ENCODE measurements at regions not wholly inside any gene's neighbourhood (a gene's known extent, or its start where the extent isn't known, plus 50 kb on each side); places are given as distances from the start of the nearest gene placed in this dataset.
"Not testable (repeated sequence)": the region's sequence is repeated elsewhere in the genome, so short reads cannot be mapped to it uniquely, and the experiment has no call there.

DNA sequence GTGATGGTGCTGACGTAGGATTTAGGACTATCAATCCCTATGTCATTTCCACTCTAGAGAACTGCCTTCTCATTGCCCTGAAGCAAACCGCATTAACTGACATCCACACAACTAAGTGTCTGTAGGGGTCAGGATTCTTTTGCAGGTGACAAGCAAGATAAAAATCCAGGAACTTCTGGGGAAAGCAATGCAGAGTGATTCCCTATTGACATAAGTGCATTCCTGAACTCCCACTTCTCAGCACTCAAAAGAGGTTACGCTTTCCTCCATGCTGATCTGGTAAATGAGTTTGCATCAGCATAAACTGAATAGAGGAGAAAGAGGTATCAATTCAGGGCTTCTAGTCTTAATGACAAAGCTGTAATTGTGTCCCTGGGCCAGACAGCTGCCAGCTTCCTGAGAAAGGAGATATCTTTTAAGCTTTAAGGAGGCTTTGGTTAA lies 224.6 kb upstream of the ISX start:
- ATAC-seq (ENCODE audit: low read depth), result no peak
- no peaks in the 10 kb centered on the region for H3K27me3 Mint-ChIP-seq
- DNase-seq, result no peak
- intact Hi-C loops (cut with micrococcal nuclease), result no loop called here
- H3K9me3 Mint-ChIP-seq, result peaks cover 2% of the 10 kb centered on the region
- no peak overlapping the region for H3K4me3 Mint-ChIP-seq
- no peaks in the 10 kb centered on the region for H3K4me1 Mint-ChIP-seq
- no peak overlapping the region for H3K27ac Mint-ChIP-seq
- CTCF ChIA-PET, result no interaction called here
- POLR2A ChIA-PET, result no interaction called here
- TF ChIP-seq, protein P1, sequence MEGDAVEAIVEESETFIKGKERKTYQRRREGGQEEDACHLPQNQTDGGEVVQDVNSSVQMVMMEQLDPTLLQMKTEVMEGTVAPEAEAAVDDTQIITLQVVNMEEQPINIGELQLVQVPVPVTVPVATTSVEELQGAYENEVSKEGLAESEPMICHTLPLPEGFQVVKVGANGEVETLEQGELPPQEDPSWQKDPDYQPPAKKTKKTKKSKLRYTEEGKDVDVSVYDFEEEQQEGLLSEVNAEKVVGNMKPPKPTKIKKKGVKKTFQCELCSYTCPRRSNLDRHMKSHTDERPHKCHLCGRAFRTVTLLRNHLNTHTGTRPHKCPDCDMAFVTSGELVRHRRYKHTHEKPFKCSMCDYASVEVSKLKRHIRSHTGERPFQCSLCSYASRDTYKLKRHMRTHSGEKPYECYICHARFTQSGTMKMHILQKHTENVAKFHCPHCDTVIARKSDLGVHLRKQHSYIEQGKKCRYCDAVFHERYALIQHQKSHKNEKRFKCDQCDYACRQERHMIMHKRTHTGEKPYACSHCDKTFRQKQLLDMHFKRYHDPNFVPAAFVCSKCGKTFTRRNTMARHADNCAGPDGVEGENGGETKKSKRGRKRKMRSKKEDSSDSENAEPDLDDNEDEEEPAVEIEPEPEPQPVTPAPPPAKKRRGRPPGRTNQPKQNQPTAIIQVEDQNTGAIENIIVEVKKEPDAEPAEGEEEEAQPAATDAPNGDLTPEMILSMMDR (IDR thresholded peaks at IDR 0.05), result no peak
- H3K36me3 Mint-ChIP-seq (ENCODE audit: low read depth), result no peaks in the 10 kb centered on the region

DNA sequence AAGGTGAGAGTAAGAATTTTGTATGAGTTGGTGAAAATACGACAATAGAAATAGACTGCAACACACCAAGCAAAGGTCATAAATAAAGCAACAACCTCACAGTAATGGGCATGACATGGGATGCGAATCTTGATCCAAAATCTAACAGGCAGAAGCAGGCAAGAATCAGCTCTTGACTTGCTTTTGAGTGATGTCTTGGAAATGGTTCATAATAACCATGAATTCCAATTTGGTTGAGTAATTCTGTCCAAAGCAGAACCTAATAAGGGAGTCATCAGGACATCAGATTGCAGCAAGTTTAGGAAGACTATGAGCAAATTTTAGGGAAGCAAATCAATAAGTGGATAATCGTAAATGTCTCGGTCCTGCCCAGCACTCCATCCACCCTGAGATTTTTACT lies 224.0 kb upstream of the ISX start:
- no peak overlapping the region for H3K4me3 Mint-ChIP-seq
- no peak for DNase-seq
- ChIA-PET POLR2A (no interaction called here), CTCF (no interaction called here)
- H3K27ac Mint-ChIP-seq, result no peak overlapping the region
- no peaks in the 10 kb centered on the region for H3K4me1 Mint-ChIP-seq
- peaks cover 2% of the 10 kb centered on the region for H3K9me3 Mint-ChIP-seq
- intact Hi-C loops (cut with micrococcal nuclease), result no loop called here
- H3K27me3 Mint-ChIP-seq, result no peaks in the 10 kb centered on the region
- no peaks in the 10 kb centered on the region for H3K36me3 Mint-ChIP-seq (ENCODE audit: low read depth)
- TF ChIP-seq, protein P1 (IDR thresholded peaks at IDR 0.05), result no peak
- ATAC-seq (ENCODE audit: low read depth), result no peak

DNA sequence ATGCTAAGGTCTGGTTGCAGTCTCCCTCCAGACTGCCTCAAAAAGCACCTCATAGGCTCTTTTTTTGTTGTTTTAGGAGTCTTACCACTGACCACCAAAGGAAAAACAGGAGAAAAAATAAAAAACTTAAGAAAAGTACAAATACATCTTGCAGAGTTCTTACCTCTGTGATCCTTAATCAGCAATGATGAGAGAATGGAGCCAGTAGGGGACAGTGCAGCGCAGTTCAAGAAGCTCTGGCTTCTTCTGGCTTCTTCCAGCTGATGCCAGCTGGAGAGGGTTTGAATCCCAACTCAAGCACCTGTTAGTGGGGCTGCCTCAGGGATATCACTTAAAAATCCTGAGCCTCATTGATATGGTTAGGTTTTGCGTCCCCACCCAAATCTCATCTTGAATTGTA lies 223.3 kb upstream of the ISX start:
- peaks cover 2% of the 10 kb centered on the region for H3K9me3 Mint-ChIP-seq
- H3K36me3 Mint-ChIP-seq (ENCODE audit: low read depth), result no peaks in the 10 kb centered on the region
- intact Hi-C loops (cut with micrococcal nuclease), result no loop called here
- TF ChIP-seq, protein P1 (IDR thresholded peaks at IDR 0.05), result no peak
- H3K27ac Mint-ChIP-seq, result no peak overlapping the region
- H3K27me3 Mint-ChIP-seq, result no peaks in the 10 kb centered on the region
- DNase-seq (no peak), ATAC-seq (ENCODE audit: low read depth) (no peak)
- no peak overlapping the region for H3K4me3 Mint-ChIP-seq
- H3K4me1 Mint-ChIP-seq, result peaks cover under 1% of the 10 kb centered on the region
- POLR2A ChIA-PET, result no interaction called here
- CTCF ChIA-PET, result no interaction called here

DNA sequence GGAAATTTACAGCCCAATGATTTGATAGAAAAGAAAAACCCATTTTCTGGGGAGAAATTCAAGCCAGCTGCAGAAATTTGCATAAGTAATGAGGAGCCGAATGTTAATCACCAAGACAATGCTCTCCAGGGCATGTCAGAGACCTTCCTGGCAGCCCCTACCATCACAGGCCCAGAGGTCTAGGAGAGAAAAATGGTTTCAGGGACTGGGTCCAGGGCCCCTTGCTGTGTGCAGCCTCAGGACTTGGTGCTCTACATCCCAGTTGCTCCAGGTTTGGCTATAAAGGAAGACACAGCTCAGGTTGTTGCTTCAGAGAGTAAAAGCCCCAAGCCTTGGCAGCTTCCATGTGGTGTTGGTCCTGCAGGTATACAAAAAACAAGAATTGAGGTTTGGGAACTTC lies 222.2 kb upstream of the ISX start:
- not testable (repeated sequence) for H3K36me3 Mint-ChIP-seq (ENCODE audit: low read depth); H3K27me3 Mint-ChIP-seq; H3K4me1 Mint-ChIP-seq

DNA sequence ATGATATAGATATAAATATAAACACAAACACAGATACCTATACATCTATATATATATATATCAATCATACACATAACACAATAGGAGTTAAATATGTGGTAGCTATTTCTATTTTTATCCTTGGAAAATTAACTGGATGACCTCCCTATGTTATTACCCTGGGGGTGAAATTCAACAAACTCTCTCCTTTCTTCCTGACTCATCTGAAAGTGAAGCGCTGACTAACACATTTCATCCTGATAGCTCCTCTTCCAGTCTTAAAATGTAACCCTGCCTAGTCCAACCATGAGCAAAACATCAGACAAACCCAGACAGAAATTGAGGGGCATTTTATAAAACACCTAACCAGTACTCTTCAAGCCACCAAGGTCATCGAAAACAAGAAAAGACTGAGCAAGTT lies 220.6 kb upstream of the ISX start:
- Mint-ChIP-seq H3K27me3 (no peaks in the 10 kb centered on the region), H3K9me3 (peaks cover 2% of the 10 kb centered on the region), H3K36me3 (ENCODE audit: low read depth) (no peaks in the 10 kb centered on the region), H3K4me1 (peaks cover 2% of the 10 kb centered on the region), H3K27ac (no peak overlapping the region), H3K4me3 (no peak overlapping the region)
- intact Hi-C loops (cut with micrococcal nuclease), result no loop called here
- CTCF ChIA-PET, result no interaction called here
- POLR2A ChIA-PET, result no interaction called here
- TF ChIP-seq, protein P1 (IDR thresholded peaks at IDR 0.05), result no peak
- no peak for ATAC-seq (ENCODE audit: low read depth)
- DNase-seq, result no peak

More for the DNA sequence above, 222.2 kb upstream of the ISX start:
- DNase-seq; CTCF ChIA-PET; H3K27ac Mint-ChIP-seq; POLR2A ChIA-PET; ATAC-seq (ENCODE audit: low read depth); H3K9me3 Mint-ChIP-seq; intact Hi-C loops (cut with micrococcal nuclease); H3K4me3 Mint-ChIP-seq: not testable (repeated sequence)

DNA sequence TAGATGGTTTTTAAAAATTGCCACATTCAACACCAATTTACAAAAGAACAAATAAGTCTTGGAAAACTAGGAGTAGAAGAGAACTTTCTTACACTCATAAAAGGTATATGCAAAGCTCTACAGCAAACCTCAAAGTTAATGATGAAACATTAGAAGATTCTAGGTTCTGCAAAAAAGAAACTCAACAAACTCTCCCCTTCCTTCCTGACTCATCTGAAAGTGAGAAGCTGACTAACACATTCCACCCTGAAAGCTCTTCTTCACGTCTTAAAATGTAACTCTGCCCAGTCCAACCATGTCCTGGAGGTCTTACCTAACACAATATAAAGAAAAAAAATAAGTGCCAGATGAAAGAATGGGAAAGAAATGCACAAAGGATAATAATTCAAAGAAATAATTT lies 218.9 kb upstream of the ISX start:
- no peaks in the 10 kb centered on the region for H3K27me3 Mint-ChIP-seq
- no peak overlapping the region for H3K4me3 Mint-ChIP-seq
- no peak overlapping the region for H3K27ac Mint-ChIP-seq
- CTCF ChIA-PET, result no interaction called here
- TF ChIP-seq, protein P1 (IDR thresholded peaks at IDR 0.05), result no peak
- ATAC-seq (ENCODE audit: low read depth) (no peak), DNase-seq (no peak)
- H3K9me3 Mint-ChIP-seq, result peaks cover 2% of the 10 kb centered on the region
- no peaks in the 10 kb centered on the region for H3K36me3 Mint-ChIP-seq (ENCODE audit: low read depth)
- POLR2A ChIA-PET, result no interaction called here
- intact Hi-C loops (cut with micrococcal nuclease), result no loop called here
- peaks cover 2% of the 10 kb centered on the region for H3K4me1 Mint-ChIP-seq

All from activated B cell treated with CpG ODN at 0.5 μM for 24 hours (primary cell).